GM12874 (cell line): ENCODE measurements at regions not wholly inside any gene's neighbourhood (a gene's known extent, or its start where the extent isn't known, plus 50 kb on each side); places are given as distances from the start of the nearest gene placed in this dataset.

ENCODE experiments used
- CTCF ChIP-seq: IDR thresholded peaks from 2 replicates; pipeline ENCODE4 v1.5.1; 2011; ENCODE audit warnings: low read depth, mild to moderate bottlenecking, control low read depth, low read length, moderate library complexity; ENCODE audit not compliant: insufficient read depth

GRCh38 chr12:98198261-98198982, 317.0 kb upstream of the TMPO start:
- TF ChIP-seq CTCF = no peak

GRCh38 chr12:98208816-98209215, 306.6 kb upstream of the TMPO start:
- TF ChIP-seq CTCF = no peak

- TF ChIP-seq CTCF = no peak
Measured at GRCh38 chr12:98211909-98212695, 303.3 kb upstream of the TMPO start.

GRCh38 chr12:98213556-98213955, 301.8 kb upstream of the TMPO start:
- TF ChIP-seq CTCF = no peak

GRCh38 chr12:98217257-98217656, 298.1 kb upstream of the TMPO start:
- no peak for TF ChIP-seq CTCF

- no peak for TF ChIP-seq CTCF
Measured at GRCh38 chr12:98220636-98221035, 294.8 kb upstream of the TMPO start.

GRCh38 chr12:98221243-98221808, 294.1 kb upstream of the TMPO start:
- no peak for TF ChIP-seq CTCF
